Uterus (tissue), 2 donors: ENCODE measurements at regions not wholly inside any gene's neighbourhood (a gene's known extent, or its start where the extent isn't known, plus 50 kb on each side); places are given as distances from the start of the nearest gene placed in this dataset.

Experiments
- POLR2A ChIP-seq, 2 donors: fragments of 450-650 bp; IDR thresholded peaks; one replicate each; pipeline ENCODE4 v1.6.1; 2016; ENCODE audit warnings: antibody characterized with exemption in 2 of 2, mild to moderate bottlenecking in 1 of 2, moderate library complexity in 1 of 2
- TF ChIP-seq, protein P1 (sequence below), 4 experiments: fragments of 200-600 bp in 2 of 4; fragments of 450-650 bp in 2 of 4; sonication (generic) in 2 of 4; IDR thresholded peaks; one replicate each; pipeline ENCODE4 v1.5.1; 2016 to 2019; ENCODE audit warnings: antibody characterized with exemption in 4 of 4, mild to moderate bottlenecking in 2 of 4, moderate library complexity in 1 of 4

DNA sequence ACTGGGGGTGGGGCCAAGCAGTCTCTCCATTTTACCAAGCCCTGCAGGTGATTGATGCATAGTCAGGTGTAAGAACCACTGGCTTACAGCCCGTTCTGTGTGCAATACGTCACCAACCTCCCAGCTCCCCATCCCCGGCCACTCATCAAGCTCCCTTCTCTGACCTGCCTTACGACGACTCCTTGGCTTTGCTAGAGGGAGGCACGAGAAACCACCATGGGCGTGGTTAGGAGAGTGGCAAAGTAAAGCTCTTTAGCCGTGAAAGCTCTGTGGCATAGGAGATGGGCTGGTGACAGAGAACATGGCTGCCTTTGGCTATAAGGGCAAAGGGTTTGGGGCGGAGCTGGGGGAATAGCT is 109.1 kb downstream of the BDH1 start:
- no peak for TF ChIP-seq POLR2A (IDR thresholded peaks at IDR 0.05)
- TF ChIP-seq, protein P1, sequence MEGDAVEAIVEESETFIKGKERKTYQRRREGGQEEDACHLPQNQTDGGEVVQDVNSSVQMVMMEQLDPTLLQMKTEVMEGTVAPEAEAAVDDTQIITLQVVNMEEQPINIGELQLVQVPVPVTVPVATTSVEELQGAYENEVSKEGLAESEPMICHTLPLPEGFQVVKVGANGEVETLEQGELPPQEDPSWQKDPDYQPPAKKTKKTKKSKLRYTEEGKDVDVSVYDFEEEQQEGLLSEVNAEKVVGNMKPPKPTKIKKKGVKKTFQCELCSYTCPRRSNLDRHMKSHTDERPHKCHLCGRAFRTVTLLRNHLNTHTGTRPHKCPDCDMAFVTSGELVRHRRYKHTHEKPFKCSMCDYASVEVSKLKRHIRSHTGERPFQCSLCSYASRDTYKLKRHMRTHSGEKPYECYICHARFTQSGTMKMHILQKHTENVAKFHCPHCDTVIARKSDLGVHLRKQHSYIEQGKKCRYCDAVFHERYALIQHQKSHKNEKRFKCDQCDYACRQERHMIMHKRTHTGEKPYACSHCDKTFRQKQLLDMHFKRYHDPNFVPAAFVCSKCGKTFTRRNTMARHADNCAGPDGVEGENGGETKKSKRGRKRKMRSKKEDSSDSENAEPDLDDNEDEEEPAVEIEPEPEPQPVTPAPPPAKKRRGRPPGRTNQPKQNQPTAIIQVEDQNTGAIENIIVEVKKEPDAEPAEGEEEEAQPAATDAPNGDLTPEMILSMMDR (IDR thresholded peaks at IDR 0.05): no peak
